NCI-H69 (cell line): ENCODE measurements at regions not wholly inside any gene's neighbourhood (a gene's known extent, or its start where the extent isn't known, plus 50 kb on each side); places are given as distances from the start of the nearest gene placed in this dataset.
A peak's percentile ranks its signal among the peaks of the same experiment; 100 is the strongest.
"Not testable (repeated sequence)": the region's sequence is repeated elsewhere in the genome, so short reads cannot be mapped to it uniquely, and the experiment has no call there.

Experiments
- DNase-seq: peaks from one replicate; lab custom pipeline; 2025; lab: John Stamatoyannopoulos, UW

DNA sequence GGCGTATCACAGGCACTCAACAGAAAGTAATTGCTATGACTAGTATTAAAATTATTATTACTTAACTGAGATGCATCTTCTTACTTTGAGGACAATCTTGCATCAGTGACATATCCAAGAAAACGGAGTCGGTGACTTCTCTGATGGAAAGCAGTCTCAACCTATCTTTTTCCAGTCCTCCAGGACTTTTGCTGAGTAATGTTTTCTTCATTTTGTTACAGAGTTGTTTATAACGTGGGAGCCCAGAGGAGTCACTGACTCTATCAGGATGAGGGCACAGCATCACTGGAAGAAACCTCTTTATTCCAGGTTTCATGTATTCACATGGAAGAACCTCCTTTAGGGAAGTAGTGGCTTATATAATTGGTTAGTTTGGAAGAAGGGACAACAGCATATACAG is 51.5 kb upstream of the MELK start:
- DNase-seq = no peak

DNA sequence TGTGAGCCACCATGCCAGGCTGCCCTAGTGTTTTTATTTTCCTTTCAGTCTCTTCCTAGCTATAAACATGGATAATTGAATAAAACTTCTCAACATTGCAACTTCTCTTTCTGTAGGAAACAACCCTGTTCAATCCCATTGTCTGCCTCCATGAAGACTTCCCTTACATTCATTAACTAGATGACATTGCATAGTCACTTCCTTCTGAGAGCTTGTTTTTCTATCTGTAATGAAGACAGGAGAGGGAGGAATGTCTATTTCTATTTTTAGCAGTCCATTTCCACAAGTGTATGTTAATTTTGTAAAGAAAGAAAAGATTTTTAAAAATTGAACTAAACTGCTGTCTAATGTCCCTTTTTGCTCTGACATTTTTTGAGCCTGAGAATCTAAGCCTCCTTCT is 55.6 kb upstream of the MELK start:
- DNase-seq = no peak

DNA sequence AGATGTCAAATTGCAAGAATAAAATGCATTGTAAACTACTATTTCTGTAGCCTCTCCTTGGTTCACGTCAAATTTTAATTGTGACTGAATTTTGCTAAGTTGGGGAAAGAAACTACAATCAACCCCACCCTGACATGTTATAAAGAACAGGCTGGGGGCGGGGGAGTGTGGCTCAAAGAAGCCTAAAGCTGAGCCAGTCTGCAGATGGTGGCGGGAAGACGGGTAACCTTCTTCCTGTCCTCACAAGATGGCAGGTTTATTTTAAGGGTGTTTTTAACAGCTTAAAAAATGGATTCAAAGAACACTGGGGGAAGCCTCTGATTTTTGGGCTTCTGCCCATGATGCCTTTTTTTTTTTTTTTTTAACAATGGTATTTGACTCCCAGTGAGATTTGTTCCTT is 68.5 kb upstream of the MELK start:
- DNase-seq = no peak

DNA sequence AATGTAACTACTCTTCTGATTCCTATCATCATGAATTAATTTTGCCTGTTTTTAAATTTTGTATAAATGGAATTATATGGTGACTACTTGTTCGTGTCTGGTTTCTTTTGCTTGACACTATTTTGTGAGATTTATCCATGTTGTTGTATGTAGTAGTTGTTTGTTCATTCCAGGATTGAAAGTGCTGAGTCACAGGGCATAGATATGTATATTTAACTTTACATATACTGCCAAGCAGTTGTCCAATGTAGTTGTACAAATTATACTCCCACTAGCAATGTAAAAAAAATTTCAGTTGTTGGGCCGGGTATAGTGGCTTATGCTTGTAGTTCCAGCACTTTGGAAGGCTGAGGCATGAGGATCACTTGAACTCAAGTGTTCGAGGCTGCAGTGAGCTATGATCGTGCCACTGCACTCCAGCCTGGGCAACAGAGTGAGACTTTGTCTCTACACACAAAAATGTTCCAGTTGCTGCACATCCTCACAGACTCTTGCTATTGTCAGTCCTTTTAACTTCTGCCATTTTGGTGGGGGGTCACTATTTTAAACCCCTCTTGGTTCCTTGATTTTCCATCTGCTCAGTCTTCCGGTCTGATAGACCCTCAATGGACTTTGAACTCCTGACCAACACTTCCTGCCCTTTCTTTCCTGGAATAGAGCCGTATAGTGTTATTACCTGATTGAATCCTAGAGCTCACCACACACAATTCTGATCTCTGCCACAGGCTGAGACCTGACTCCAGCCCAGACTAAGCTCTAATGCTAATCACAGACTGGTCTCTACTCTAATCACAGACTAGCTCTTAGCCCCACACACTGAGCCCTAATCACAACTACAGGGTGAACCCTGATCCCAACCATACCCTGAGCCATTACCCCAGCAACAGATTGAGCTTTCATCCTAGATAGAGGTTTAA is 69.3 kb upstream of the MELK start:
- peak; percentile 21 for DNase-seq

DNA sequence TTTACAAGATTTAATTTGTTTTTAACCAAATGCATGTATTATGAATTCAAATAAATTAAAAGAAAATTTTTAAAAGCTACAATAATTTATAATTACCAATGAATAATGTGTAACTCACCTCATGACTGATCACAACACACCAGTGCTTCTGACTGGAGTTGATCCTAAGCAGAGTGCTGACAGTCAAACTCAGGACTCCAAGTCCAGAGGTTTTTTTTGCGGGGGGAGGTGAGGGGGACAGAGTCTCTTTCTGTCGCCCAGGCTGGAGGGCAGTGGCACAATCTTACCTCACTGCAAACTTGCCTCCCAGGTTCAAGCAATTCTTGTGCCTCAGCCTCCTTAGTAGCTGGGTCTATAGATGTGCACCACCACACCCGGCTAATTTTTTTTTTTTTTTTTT is 71.0 kb upstream of the MELK start:
- DNase-seq = no peak

DNA sequence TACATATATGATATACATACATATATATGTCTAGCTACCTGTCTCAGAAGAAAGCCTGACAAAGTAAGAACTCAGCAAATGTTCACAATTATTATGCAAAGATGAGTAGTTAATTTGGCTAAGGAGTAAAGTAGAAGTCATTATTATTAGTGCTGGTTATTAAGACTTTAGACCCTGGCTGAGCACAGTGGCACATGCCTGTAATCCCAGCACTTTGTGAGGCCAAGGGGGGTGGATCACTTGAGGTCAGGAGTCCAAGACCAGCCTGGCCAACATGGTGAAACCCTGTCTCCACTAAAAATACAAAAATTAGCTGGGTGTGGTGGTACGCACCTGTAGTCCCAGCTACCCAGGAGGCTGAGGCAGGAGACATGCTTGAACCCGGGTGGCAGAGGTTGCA is 71.8 kb upstream of the MELK start:
- not testable (repeated sequence) for DNase-seq

DNA sequence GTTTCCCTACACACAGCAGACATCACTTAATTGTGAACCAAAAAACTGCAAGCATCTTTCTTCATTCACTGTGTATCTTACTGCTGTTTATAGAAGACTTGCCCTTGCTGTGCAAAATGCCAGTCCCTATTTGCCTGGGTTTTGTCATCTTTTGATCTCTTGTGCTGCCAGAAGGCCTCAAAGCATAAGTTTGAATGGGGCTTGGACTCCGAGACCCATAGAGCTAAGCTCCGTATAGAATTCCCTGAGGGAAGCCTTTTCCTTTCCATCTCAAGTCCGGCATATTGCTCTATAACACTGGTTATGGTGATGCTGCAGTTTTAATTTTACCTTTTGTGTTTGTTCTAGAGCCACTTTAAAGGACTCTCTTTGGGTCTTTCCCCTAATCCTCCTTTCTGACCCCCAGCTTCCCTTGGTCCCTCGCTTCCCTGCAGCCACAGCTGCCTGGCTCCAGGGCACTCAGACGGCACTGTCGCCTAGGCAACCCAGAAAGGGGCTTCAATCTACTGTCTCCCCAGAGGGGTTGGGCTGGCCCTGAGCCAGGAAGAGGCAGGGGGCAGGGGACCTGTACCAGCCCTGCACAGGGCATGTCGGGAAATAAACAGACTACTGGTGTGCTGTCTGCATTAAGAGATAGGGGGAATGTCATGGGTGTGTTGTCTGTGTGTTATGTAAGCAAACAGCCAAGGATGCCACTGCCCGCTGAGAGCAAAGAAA is 73.4 kb upstream of the MELK start:
- DNase-seq = peak; percentile 98

DNA sequence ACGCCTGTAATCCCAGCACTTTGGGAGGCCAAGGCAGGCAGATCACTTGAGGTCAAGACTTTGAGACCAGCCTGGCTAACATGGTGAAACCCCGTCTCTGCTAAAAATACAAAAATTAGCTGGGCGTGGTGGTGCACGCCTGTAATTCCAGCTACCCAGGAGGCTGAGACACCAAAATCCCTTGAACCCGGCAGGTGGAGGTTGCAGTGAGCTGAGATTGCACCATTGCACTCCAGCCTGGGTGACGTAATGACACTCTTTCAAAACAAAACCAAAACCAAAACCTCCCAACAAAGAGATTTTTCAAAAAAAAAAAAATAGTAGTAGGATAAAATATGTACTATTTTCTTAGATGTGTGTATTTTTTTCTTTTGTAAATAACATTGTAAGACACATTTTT is 79.1 kb upstream of the MELK start:
- not testable (repeated sequence) for DNase-seq

DNA sequence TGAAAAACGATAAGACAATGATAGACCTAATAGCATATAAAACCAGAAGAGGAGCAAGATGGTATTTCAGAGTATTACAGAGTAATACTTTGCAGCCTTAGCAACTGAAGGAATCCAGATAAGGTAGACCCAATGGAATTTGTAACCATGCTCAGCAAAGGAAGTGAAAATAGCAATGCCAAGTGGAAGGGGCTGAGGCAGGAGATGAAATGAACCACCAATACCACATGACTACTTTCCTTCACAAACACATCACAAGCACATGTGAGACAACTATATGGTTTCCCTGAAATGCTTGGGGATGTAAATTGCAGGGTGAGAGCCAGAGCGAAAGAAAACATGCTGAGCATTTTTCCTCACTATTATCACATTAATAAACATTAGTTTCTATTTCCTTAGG is 79.8 kb upstream of the MELK start:
- no peak for DNase-seq

DNA sequence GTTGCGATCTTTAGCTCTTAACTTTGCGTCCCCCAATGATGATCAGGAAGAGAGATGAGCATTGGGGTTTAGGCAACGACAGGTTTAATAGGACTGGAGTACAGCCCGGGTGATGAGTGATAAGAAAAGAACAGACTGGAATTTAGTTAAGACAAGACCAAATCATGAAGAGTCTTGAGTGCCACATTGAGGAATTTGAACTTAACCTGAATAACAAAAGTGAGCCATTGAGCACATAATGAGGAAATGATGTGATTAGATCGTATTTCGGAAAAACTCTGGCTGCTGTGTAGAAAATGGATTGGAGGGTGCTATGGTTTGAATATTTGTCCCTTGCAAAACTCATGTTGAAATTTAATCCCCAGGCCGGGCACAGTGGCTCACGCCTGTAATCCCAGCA is 83.2 kb upstream of the MELK start:
- DNase-seq = no peak

DNA sequence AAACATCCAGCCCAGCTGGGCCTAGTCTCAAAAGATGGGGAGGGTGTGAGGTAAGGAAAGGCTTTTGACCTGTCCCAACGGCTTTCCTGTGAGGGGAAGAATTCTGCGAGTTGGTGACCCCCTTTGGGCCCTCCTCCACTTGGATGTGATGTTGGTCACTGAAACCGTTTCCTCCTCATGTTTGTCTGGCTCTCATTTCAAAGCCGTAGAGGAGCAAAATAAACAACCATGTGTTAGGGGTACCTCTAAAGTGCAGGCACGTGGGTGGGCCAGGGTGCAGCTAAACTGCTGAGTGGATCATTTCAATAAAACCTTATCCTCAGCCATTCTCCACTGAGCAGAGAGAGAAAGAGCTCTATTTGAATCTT is 84.3 kb upstream of the MELK start:
- DNase-seq = no peak

DNA sequence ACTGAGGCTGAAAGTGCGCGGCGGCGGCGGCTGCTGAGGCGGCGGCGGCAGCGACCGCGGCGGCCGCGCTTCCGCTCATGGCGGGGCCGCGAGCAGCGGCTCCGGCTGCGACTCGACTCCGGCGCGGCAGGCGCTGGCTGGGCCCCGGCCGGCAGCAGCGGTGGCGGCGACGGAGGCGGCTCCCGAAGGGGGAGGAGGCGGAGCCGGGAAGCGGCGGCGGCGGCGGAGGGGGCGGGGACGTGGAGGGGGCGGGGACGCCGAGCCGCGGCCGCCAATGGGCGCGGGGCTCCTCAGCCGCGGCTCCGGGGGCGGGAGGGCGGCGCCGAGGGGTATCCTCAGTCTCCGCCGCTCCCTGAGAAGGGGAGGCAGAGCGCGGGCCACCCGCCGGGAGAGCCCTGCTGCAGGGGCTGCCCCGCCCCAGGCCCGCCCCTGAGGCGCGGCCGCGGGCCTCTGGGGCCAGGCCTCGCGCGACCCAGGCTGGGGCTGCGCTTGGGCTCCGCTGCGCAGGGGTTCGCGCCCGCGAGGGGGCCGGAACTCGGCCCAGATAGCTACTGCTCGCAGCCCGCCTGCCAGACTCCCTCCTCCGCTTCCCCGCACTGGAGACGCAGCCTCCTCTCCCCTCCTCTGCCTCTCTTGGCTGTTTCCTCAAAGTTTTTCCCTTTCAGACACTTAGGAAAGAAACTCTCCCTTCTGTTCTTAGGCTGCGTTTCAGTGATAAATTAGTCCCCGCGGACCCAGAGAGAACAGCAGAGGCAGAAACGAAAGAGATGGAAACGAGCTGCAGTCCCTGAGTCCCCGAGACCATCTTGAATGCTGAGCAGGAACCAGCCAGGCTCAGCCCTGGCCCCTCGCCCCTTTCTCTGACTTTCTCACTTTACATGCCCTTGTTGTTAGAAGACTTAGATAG is 85.0 kb upstream of the MELK start:
- DNase-seq = peak; percentile 99

DNA sequence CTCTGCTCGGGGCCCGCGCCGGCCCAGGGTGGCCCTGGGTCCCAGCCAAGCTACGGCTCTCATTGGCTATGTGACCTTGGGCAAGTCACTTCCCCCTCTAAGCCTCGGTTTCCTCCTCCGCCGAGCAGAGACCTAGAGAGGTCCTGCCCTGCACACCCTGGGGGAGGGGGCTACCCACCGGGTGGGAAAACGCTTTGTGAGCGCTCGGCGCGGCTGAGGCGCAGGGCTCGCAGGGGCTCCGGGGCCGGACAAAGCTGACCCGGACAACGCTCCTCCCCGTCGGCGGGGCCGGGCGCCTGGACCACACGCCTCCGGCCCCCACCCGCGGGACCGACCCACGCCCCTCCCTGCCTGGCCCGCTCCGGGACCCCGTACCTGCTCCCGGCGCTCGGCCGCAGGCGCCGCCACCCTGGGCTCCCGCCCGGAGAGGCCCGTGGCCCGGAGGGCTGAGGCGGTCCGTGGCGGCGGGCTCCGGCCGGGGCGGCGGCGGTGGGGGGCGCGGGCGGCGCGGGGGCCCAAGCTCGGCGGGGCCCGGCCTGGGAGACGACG is 85.7 kb upstream of the MELK start:
- DNase-seq = peak; percentile 69

DNA sequence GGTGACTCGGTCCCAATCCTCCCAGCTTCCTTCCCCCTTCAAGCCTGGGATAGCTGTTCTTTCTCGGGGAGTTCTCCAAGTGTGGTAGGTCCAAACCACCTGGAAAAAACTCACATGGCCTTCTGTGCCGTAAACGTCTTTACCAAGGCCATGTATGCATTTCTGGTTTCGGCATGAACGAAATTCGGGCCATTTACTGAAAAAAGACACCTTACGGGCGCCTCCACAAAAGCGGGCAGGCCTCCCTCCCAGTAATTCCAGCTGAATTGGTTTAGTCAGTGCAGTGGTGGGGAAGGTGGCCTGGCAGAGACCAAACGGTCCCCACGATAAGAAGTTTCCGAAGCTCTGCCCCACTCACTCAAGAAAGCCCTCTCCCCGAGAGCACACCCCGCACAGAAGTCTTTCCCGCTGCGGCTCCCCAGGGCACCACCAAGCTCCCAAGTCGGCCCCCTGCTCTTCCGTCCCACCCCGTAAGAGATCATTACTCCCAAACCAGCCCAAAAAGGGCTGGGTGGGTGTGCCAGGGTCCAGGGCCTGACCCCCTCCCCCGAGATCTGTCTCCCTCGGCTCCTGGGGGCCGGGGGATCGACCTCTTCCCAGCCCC is 86.3 kb upstream of the MELK start:
- peak; percentile 63 for DNase-seq

DNA sequence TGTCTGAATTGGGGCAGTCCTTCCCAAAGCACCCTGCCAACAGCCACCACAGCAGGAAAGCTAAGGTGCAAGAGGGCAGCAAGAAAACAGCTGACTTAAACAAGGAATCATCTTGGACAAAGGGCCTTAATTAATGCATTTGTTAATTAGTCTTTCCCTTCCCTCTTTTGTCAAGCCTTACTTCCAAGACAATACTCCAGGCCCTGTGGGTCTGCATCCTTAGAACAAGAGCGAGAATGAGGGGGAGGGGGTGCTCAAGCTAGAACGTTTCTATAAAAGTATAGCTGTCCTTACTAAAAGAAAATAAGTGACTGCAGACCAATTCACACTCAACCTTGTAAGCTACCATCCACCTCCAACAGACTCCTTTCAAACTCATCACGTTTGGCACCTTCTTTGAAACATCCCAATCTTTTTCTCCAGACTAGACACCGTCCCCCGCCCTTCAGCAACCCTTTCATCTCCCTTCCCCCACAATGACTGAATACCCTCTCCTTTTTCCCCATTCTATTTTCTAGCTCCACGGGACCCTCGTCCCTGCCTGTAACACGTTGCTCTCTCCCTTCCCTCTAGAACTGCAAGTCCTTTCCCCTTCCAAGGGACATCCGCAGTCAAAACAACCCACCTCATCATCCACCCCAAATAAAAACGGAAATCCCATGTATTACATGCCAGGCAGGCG is 85.7 kb upstream of the RNF38 start:
- peak; percentile 43 for DNase-seq

DNA sequence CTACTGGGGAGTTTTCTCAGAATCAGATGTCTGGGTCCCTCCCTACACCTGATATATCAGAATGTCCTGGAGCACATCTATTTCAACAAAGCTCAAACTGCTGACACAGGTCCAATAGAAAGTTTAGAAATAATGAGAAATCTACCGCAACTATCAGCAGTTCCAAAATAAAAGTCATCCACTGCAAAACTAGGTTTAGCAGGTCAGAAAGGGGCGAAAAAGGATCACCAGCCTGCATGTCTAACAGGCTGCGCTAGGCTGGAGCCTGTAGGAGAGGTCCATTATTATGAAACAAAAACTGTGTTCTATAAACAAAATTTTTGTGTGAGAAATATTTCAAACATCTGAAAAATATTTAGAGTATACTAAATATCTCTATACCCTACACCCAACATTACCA is 84.1 kb upstream of the RNF38 start:
- DNase-seq = no peak

DNA sequence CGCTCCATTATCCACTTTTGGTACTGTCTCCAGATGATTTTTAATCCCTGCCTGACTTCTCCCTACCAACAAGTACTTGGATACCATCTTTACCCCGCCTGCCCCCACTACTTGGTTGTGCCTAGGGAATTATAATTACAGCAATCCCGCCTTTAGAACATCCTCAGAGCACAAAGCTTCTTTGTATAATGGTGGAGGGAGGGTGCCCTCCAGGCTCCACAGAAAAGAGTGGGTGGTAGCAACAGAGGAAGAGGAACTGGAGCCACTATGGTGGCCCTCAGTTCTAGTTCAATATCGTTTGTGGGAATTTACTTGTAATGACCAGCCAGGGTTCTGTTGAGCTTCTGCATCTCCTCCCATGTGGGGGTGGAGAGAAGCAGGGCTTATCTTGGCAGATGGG is 79.0 kb upstream of the RNF38 start:
- peak; percentile 82 for DNase-seq

DNA sequence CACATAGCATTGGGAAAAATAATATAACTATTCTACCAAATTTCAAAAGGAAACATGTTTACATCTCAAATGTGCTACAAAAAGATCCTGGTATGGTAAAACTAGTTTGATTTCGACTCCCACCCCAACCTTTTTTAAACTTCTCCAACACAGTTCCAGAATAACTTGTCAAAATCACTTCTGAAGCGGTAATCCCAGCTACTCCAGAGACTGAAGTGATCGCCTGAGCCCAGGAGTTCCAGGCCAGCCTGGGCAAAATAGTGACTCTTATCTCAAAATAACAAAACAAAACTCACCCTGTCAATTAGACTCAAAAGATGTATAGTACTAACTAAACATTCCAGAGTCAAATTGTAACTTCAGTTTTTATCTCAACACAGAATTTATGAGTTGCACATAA is 71.3 kb upstream of the RNF38 start:
- DNase-seq = no peak

DNA sequence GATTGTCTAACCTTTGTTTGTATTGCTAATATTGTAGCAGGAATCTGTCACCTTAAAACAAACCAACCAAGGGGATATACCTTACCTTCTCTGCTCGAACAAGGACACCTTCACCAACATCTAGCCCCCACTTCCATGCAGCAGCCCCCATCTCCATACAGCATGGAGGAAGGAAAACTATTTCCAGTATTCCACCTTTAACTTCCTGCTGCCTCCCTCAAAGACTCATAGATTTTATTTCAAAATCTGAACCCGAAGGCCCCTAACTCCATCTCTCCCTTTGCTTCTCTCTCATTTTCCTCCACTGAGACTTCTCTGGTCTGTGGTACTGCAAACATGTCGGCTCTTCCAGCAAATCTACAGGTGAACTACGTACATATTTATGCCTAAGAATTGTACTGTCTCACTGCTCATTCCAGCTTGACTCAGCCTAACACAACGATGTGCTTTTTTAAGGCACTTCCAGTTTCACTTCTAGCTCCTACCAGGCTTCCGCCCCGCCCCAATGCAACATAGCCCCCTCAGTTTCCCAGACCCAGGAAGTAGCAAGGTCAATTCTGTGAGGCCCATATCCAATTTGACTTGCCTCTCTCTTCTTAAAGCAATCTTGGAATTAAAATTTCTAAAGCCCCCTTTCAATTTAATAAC is 70.7 kb upstream of the RNF38 start:
- DNase-seq = no peak

DNA sequence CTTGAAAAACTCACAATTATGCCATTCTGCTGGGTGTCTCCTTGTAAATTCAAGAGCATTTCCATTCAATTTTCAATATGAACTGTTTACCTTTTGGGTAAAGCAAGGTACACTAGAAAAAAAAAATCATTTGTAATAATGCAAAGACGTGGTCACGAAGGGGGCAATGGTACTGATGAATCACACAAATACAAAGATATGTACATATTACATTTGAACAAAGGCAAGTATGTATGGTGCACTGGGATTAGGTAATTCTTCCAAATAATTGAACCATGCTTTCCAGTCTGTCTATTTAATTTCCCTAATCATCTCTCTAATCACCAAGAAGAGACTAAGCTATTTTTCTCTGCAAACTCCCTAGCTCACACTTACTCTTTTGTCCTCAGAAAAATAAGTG is 63.4 kb upstream of the RNF38 start:
- DNase-seq = no peak

DNA sequence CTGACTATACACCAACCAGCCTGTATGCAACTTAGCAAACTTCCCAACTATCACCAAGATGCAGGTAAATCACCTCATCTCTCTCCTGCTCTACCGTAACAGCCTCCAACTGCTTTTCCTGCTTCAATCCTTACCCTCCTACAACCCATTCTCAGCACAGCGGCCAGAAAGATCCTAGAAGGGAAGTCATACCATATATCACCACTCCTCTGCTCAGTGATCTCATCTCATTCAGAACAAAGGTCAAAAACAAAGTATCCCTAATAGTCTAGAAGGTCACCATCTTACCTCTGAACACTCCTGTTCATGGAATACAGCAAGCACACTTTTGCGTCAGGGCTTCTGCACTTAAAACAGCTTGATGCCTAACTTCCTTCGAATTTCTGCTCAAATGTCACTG is 62.2 kb upstream of the RNF38 start:
- DNase-seq = no peak
